ENCODE measurements at regions not wholly inside any gene's neighbourhood (a gene's known extent, or its start where the extent isn't known, plus 50 kb on each side); places are given as distances from the start of the nearest gene placed in this dataset.

- TF ChIP-seq CTCF (IDR thresholded peaks at IDR 0.05; ENCODE audit: poor library complexity, severe bottlenecking), result no peak
- Histone ChIP-seq H3K4me3 (ENCODE audit: severe bottlenecking) (no peak overlapping the region), H3K4me1 (ENCODE audit: insufficient read depth, poor library complexity, severe bottlenecking) (no peaks in the 10 kb centered on the region), H3K27me3 (ENCODE audit: insufficient read depth, poor library complexity, severe bottlenecking) (no peaks in the 10 kb centered on the region), H3K27ac (ENCODE audit: poor library complexity, severe bottlenecking) (no peak overlapping the region), H3K9me3 (ENCODE audit: severe bottlenecking) (no peaks in the 10 kb centered on the region), H3K36me3 (ENCODE audit: low read depth) (no peaks in the 10 kb centered on the region)
- ATAC-seq (ENCODE audit: low read depth) (no peak), DNase-seq (ENCODE audit: low spot score) (no peak)
Measured at GRCh38 chr12:116642683-116643082, 83.5 kb downstream of the MAP1LC3B2 start.

GRCh38 chr12:116642106-116642505, 82.9 kb downstream of the MAP1LC3B2 start:
- no peak for TF ChIP-seq CTCF (IDR thresholded peaks at IDR 0.05; ENCODE audit: poor library complexity, severe bottlenecking)
- no peak overlapping the region for H3K4me3 ChIP-seq (ENCODE audit: severe bottlenecking)
- H3K27me3 ChIP-seq (ENCODE audit: insufficient read depth, poor library complexity, severe bottlenecking), result no peaks in the 10 kb centered on the region
- H3K36me3 ChIP-seq (ENCODE audit: low read depth), result no peaks in the 10 kb centered on the region
- ATAC-seq (ENCODE audit: low read depth) (no peak), DNase-seq (ENCODE audit: low spot score) (no peak)
- no peaks in the 10 kb centered on the region for H3K4me1 ChIP-seq (ENCODE audit: insufficient read depth, poor library complexity, severe bottlenecking)
- H3K27ac ChIP-seq (ENCODE audit: poor library complexity, severe bottlenecking), result no peak overlapping the region
- no peaks in the 10 kb centered on the region for H3K9me3 ChIP-seq (ENCODE audit: severe bottlenecking)

- Histone ChIP-seq H3K9me3 (ENCODE audit: severe bottlenecking) (no peaks in the 10 kb centered on the region), H3K4me3 (ENCODE audit: severe bottlenecking) (no peak overlapping the region), H3K36me3 (ENCODE audit: low read depth) (no peaks in the 10 kb centered on the region), H3K27ac (ENCODE audit: poor library complexity, severe bottlenecking) (no peak overlapping the region), H3K27me3 (ENCODE audit: insufficient read depth, poor library complexity, severe bottlenecking) (no peaks in the 10 kb centered on the region), H3K4me1 (ENCODE audit: insufficient read depth, poor library complexity, severe bottlenecking) (no peaks in the 10 kb centered on the region)
- DNase-seq (ENCODE audit: low spot score) (no peak), ATAC-seq (ENCODE audit: low read depth) (no peak)
- no peak for TF ChIP-seq CTCF (IDR thresholded peaks at IDR 0.05; ENCODE audit: poor library complexity, severe bottlenecking)
Measured at GRCh38 chr12:116640281-116640680, 81.1 kb downstream of the MAP1LC3B2 start.

GRCh38 chr12:116639765-116640164, 80.6 kb downstream of the MAP1LC3B2 start:
- H3K9me3 ChIP-seq (ENCODE audit: severe bottlenecking), result no peaks in the 10 kb centered on the region
- ATAC-seq (ENCODE audit: low read depth) (no peak), DNase-seq (ENCODE audit: low spot score) (no peak)
- no peak overlapping the region for H3K27ac ChIP-seq (ENCODE audit: poor library complexity, severe bottlenecking)
- no peaks in the 10 kb centered on the region for H3K4me1 ChIP-seq (ENCODE audit: insufficient read depth, poor library complexity, severe bottlenecking)
- no peak overlapping the region for H3K4me3 ChIP-seq (ENCODE audit: severe bottlenecking)
- H3K36me3 ChIP-seq (ENCODE audit: low read depth), result no peaks in the 10 kb centered on the region
- no peaks in the 10 kb centered on the region for H3K27me3 ChIP-seq (ENCODE audit: insufficient read depth, poor library complexity, severe bottlenecking)
- no peak for TF ChIP-seq CTCF (IDR thresholded peaks at IDR 0.05; ENCODE audit: poor library complexity, severe bottlenecking)

- no peaks in the 10 kb centered on the region for H3K27me3 ChIP-seq (ENCODE audit: insufficient read depth, poor library complexity, severe bottlenecking)
- DNase-seq (ENCODE audit: low spot score) (no peak), ATAC-seq (ENCODE audit: low read depth) (no peak)
Measured at GRCh38 chr12:116638376-116638775, 79.2 kb downstream of the MAP1LC3B2 start.

More at GRCh38 chr12:116638376-116638775, 79.2 kb downstream of the MAP1LC3B2 start:
- TF ChIP-seq CTCF (IDR thresholded peaks at IDR 0.05; ENCODE audit: poor library complexity, severe bottlenecking), result no peak
- H3K36me3 ChIP-seq (ENCODE audit: low read depth), result no peaks in the 10 kb centered on the region
- no peak overlapping the region for H3K27ac ChIP-seq (ENCODE audit: poor library complexity, severe bottlenecking)
- no peaks in the 10 kb centered on the region for H3K9me3 ChIP-seq (ENCODE audit: severe bottlenecking)
- H3K4me3 ChIP-seq (ENCODE audit: severe bottlenecking), result no peak overlapping the region
- no peaks in the 10 kb centered on the region for H3K4me1 ChIP-seq (ENCODE audit: insufficient read depth, poor library complexity, severe bottlenecking)

All from RWPE2 (cell line).